ENCODE measurements at regions not wholly inside any gene's neighbourhood (a gene's known extent, or its start where the extent isn't known, plus 50 kb on each side); places are given as distances from the start of the nearest gene placed in this dataset.

- no peak overlapping the region for H3K4me3 Mint-ChIP-seq
- no peaks in the 10 kb centered on the region for H3K27me3 Mint-ChIP-seq
- H3K27ac Mint-ChIP-seq: no peak overlapping the region
- H3K9me3 Mint-ChIP-seq: no peaks in the 10 kb centered on the region
- H3K4me1 Mint-ChIP-seq (ENCODE audit: low read depth): peaks cover 24% of the 10 kb centered on the region
- intact Hi-C loops (cut with micrococcal nuclease): no loop called here
- no peaks in the 10 kb centered on the region for H3K36me3 Mint-ChIP-seq (ENCODE audit: low read depth)
These were observed 89.4 kb upstream of the CD180 start for GRCh38 chr5:67286006-67286405.

GRCh38 chr5:67283988-67284487 lies 87.4 kb upstream of the CD180 start:
- Mint-ChIP-seq H3K36me3 (ENCODE audit: low read depth) (no peaks in the 10 kb centered on the region), H3K4me1 (ENCODE audit: low read depth) (peaks cover 21% of the 10 kb centered on the region), H3K4me3 (no peak overlapping the region), H3K27me3 (no peaks in the 10 kb centered on the region), H3K27ac (no peak overlapping the region), H3K9me3 (peaks cover 11% of the 10 kb centered on the region)
- intact Hi-C loops (cut with micrococcal nuclease): no loop called here

DNA sequence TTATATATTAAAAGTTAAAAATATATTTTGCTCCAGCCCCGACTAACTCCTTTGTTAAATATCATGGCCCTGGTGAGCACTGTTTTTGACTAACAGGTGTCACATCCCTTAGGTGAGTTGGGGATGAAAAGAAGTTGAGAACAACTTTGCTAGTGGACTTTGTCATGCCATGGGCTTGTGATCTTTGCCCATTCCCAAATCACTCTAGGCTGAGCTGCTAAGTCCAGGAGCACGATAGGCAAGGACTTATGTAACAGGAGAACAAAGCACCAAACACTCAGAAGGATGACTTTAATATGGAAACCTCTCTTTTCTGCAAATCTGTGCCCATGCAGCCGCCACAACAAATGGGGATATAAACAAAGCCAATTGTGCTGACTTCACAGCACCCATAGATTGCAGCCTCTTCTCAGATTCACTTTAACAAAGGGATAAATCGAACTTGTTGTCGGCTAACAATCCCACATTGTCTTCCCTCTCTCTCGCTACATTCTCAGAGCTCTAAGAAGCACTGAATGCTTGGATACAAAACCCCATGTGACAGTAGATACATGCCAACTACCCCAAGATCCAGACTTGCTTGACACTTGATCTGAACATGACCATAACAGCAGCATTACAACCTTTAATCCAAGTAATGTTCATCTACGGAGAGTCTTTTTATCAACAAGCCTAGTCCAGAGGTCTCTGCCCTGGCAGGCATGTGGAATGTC lies 86.8 kb upstream of the CD180 start:
- Mint-ChIP-seq H3K27ac (no peak overlapping the region), H3K27me3 (no peaks in the 10 kb centered on the region), H3K9me3 (peaks cover 18% of the 10 kb centered on the region), H3K4me1 (ENCODE audit: low read depth) (peaks cover 15% of the 10 kb centered on the region), H3K36me3 (ENCODE audit: low read depth) (no peaks in the 10 kb centered on the region), H3K4me3 (no peak overlapping the region)
- intact Hi-C loops (cut with micrococcal nuclease): no loop called here

- Mint-ChIP-seq H3K4me3 (no peak overlapping the region), H3K27me3 (no peaks in the 10 kb centered on the region), H3K27ac (no peak overlapping the region), H3K36me3 (ENCODE audit: low read depth) (no peaks in the 10 kb centered on the region), H3K4me1 (ENCODE audit: low read depth) (peaks cover 12% of the 10 kb centered on the region), H3K9me3 (peaks cover 31% of the 10 kb centered on the region)
- intact Hi-C loops (cut with micrococcal nuclease): no loop called here
These were observed 85.3 kb upstream of the CD180 start for GRCh38 chr5:67281874-67282273.

DNA sequence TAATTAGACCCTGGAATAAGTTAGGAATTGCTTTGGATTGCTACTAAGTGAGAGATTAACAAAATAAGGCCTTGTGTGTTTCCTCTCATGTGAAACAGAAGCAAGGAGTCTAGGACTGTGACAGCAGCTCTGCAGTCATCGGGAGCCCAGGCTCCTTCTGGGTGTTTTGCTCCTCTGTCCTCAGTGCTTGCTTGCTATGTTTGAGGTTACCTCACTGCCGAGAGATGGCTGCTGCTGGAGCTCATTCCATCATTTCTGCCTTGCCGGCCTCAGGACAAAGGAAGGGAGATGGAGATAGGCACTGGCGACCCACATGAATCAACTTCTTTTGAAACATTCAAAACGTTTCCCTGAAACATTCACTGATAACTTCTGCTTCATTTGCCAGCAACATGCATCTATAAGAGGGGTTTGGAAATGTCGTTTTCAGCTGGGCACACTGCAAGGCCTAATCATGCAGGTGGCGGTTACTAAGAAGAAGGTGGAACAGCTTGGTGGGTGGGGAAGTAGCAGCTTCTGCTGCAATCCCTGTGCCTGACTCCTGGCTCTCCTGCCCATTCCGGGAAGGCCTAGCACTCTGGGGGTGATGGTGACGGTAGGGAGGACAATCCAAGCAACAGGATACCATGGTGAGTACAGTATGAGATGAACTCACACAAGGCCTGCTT lies 77.2 kb upstream of the CD180 start:
- H3K4me3 Mint-ChIP-seq: no peak overlapping the region
- no peaks in the 10 kb centered on the region for H3K36me3 Mint-ChIP-seq (ENCODE audit: low read depth)
- H3K27ac Mint-ChIP-seq: no peak overlapping the region
- H3K4me1 Mint-ChIP-seq (ENCODE audit: low read depth): no peaks in the 10 kb centered on the region
- intact Hi-C loops (cut with micrococcal nuclease): no loop called here
- no peaks in the 10 kb centered on the region for H3K27me3 Mint-ChIP-seq
- H3K9me3 Mint-ChIP-seq: peaks cover 17% of the 10 kb centered on the region

DNA sequence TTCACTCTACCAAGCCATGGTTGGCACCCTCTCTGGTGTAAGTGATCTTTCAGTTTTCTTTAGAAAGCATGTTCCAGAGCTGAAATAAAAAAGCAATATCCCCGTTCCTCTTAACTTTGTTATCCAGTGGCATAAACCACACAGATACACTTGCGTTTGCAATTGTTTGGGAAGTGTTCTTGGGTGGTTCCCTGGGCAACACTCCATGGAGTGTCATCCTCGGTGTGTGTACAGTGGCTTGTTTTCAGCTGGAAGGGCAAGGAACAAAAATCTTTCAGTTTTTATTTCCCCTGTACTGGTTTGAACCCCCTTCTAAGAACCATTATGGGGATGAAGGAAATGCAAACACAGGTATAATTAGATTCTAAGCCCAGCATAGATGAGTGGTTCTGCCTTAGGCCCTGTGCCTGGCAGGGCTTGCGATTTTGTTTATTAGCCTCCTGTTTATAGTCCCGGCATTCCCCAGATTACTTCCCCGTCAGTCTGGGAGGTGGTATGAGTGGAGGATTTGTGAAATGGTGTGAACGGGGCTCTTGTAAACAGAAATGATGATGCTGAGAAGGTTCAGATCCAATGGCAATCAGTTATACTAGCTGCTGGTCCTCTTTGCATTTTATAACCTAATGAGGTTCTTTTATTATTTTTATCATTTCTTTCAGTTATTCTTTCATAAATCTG lies 76.0 kb upstream of the CD180 start:
- Mint-ChIP-seq H3K4me1 (ENCODE audit: low read depth) (no peaks in the 10 kb centered on the region), H3K9me3 (peaks cover 5% of the 10 kb centered on the region), H3K27ac (no peak overlapping the region), H3K36me3 (ENCODE audit: low read depth) (no peaks in the 10 kb centered on the region), H3K4me3 (no peak overlapping the region), H3K27me3 (no peaks in the 10 kb centered on the region)
- intact Hi-C loops (cut with micrococcal nuclease): no loop called here

GRCh38 chr5:67268231-67269021 lies 71.8 kb upstream of the CD180 start:
- Mint-ChIP-seq H3K4me1 (ENCODE audit: low read depth) (no peaks in the 10 kb centered on the region), H3K27me3 (no peaks in the 10 kb centered on the region), H3K27ac (no peak overlapping the region), H3K36me3 (ENCODE audit: low read depth) (no peaks in the 10 kb centered on the region), H3K9me3 (no peaks in the 10 kb centered on the region), H3K4me3 (no peak overlapping the region)
- intact Hi-C loops (cut with micrococcal nuclease): no loop called here

- Mint-ChIP-seq H3K27me3 (no peaks in the 10 kb centered on the region), H3K9me3 (no peaks in the 10 kb centered on the region), H3K27ac (no peak overlapping the region), H3K4me1 (ENCODE audit: low read depth) (no peaks in the 10 kb centered on the region), H3K4me3 (no peak overlapping the region), H3K36me3 (ENCODE audit: low read depth) (no peaks in the 10 kb centered on the region)
- intact Hi-C loops (cut with micrococcal nuclease): no loop called here
These were observed 71.1 kb upstream of the CD180 start for GRCh38 chr5:67267512-67268216.

DNA sequence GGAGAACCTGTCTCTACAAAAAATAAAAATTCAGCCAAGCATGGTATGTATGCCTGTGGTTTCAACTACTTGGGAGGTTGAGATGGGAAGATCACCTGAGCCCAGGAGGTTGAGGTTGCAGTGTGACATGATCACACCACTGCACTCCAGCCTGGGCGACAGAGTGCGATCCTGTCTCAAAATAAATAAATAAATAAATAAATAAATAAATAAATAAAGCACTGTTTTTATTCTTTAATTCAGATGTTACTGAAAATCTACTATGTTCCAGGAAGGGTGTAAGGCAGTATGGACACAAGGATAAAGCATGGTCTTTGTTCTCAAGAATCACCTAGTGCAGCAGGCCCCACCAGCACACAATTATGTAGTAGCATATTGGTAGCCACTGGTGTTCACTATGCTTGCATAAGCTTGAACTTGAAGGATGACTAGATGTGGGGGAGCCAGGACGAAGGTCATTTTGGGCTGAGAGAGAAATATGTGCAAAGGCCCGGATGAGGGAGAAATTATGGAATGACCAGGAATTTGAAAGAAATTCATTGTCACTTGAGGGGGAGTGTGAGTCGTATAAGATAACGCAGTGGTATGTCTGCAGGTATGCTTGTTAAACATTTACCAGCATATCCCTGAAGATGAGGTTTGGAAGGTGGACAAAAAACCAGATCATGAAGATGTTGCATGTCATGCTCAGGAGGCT lies 70.2 kb upstream of the CD180 start:
- Mint-ChIP-seq H3K27me3 (no peaks in the 10 kb centered on the region), H3K9me3 (no peaks in the 10 kb centered on the region), H3K27ac (no peak overlapping the region), H3K4me1 (ENCODE audit: low read depth) (no peaks in the 10 kb centered on the region), H3K4me3 (no peak overlapping the region), H3K36me3 (ENCODE audit: low read depth) (no peaks in the 10 kb centered on the region)
- intact Hi-C loops (cut with micrococcal nuclease): no loop called here

- no peak overlapping the region for H3K27ac Mint-ChIP-seq
- H3K27me3 Mint-ChIP-seq: no peaks in the 10 kb centered on the region
- no peaks in the 10 kb centered on the region for H3K9me3 Mint-ChIP-seq
- no peaks in the 10 kb centered on the region for H3K4me1 Mint-ChIP-seq (ENCODE audit: low read depth)
- H3K36me3 Mint-ChIP-seq (ENCODE audit: low read depth): no peaks in the 10 kb centered on the region
- no peak overlapping the region for H3K4me3 Mint-ChIP-seq
- intact Hi-C loops (cut with micrococcal nuclease): no loop called here
These were observed 69.4 kb upstream of the CD180 start for GRCh38 chr5:67265951-67266350.

- Mint-ChIP-seq H3K4me1 (ENCODE audit: low read depth) (no peaks in the 10 kb centered on the region), H3K4me3 (no peak overlapping the region), H3K27ac (no peak overlapping the region), H3K36me3 (ENCODE audit: low read depth) (no peaks in the 10 kb centered on the region), H3K9me3 (no peaks in the 10 kb centered on the region), H3K27me3 (no peaks in the 10 kb centered on the region)
- intact Hi-C loops (cut with micrococcal nuclease): no loop called here
These were observed 67.2 kb upstream of the CD180 start for GRCh38 chr5:67263656-67264408.

GRCh38 chr5:67262956-67263355 lies 66.4 kb upstream of the CD180 start:
- H3K4me3 Mint-ChIP-seq: no peak overlapping the region
- intact Hi-C loops (cut with micrococcal nuclease): no loop called here
- no peaks in the 10 kb centered on the region for H3K36me3 Mint-ChIP-seq (ENCODE audit: low read depth)
- no peak overlapping the region for H3K27ac Mint-ChIP-seq
- no peaks in the 10 kb centered on the region for H3K4me1 Mint-ChIP-seq (ENCODE audit: low read depth)
- no peaks in the 10 kb centered on the region for H3K9me3 Mint-ChIP-seq
- no peaks in the 10 kb centered on the region for H3K27me3 Mint-ChIP-seq
